Peyer's patch (tissue), 4 donors: ENCODE measurements at regions not wholly inside any gene's neighbourhood (a gene's known extent, or its start where the extent isn't known, plus 50 kb on each side); places are given as distances from the start of the nearest gene placed in this dataset.

Experiments
- POLR2A ChIP-seq, 2 donors: fragments of 450-650 bp; IDR thresholded peaks; one replicate each; pipeline ENCODE4 v1.5.1; 2017; ENCODE audit warnings: antibody characterized with exemption in 2 of 2, mild to moderate bottlenecking in 2 of 2, moderate library complexity in 2 of 2
- TF ChIP-seq, protein P1 (sequence below), 6 experiments: fragments of 450-650 bp in 4 of 6; fragments of 200-600 bp in 2 of 6; sonication (generic) in 1 of 6; IDR thresholded peaks; one replicate each; pipeline ENCODE4 v1.5.1; 2017 to 2019; ENCODE audit warnings: antibody characterized with exemption in 6 of 6, mild to moderate bottlenecking in 3 of 6, moderate library complexity in 1 of 6

- TF ChIP-seq POLR2A (IDR thresholded peaks at IDR 0.05) = no peak
- TF ChIP-seq, protein P1, sequence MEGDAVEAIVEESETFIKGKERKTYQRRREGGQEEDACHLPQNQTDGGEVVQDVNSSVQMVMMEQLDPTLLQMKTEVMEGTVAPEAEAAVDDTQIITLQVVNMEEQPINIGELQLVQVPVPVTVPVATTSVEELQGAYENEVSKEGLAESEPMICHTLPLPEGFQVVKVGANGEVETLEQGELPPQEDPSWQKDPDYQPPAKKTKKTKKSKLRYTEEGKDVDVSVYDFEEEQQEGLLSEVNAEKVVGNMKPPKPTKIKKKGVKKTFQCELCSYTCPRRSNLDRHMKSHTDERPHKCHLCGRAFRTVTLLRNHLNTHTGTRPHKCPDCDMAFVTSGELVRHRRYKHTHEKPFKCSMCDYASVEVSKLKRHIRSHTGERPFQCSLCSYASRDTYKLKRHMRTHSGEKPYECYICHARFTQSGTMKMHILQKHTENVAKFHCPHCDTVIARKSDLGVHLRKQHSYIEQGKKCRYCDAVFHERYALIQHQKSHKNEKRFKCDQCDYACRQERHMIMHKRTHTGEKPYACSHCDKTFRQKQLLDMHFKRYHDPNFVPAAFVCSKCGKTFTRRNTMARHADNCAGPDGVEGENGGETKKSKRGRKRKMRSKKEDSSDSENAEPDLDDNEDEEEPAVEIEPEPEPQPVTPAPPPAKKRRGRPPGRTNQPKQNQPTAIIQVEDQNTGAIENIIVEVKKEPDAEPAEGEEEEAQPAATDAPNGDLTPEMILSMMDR (IDR thresholded peaks at IDR 0.05) = no peak
Observed at GRCh38 chr2:182521453-182522404, 94.9 kb upstream of the PDE1A start.
